HG02623 (cell line): ENCODE measurements at regions not wholly inside any gene's neighbourhood (a gene's known extent, or its start where the extent isn't known, plus 50 kb on each side); places are given as distances from the start of the nearest gene placed in this dataset.

Experiments used
- ATAC-seq: cut with Tn5 transposase; IDR thresholded peaks from one replicate; pipeline ENCODE4 v1.9.1; 2021; ENCODE audit warnings: moderate library complexity; ENCODE audit not compliant: unreplicated experiment

- ATAC-seq: no peak
Observed at GRCh38 chr13:34431827-34432581, 510.1 kb upstream of the NBEA start.

- ATAC-seq: no peak
Observed at GRCh38 chr13:34435338-34435737, 506.7 kb upstream of the NBEA start.

- no peak for ATAC-seq
Observed at GRCh38 chr13:34437873-34438272, 504.2 kb upstream of the NBEA start.

GRCh38 chr13:34452831-34453230 lies 489.2 kb upstream of the NBEA start:
- no peak for ATAC-seq

GRCh38 chr13:34458756-34459715 lies 483.0 kb upstream of the NBEA start:
- ATAC-seq: no peak

- no peak for ATAC-seq
Observed at GRCh38 chr13:34459856-34460255, 482.2 kb upstream of the NBEA start.

- ATAC-seq: no peak
Observed at GRCh38 chr13:34462843-34463242, 479.2 kb upstream of the NBEA start.

GRCh38 chr13:34464011-34464410 lies 478.1 kb upstream of the NBEA start:
- ATAC-seq: no peak

- ATAC-seq: no peak
Observed at GRCh38 chr13:34465423-34465922, 476.6 kb upstream of the NBEA start.

GRCh38 chr13:34466301-34466700 lies 475.8 kb upstream of the NBEA start:
- ATAC-seq: no peak

GRCh38 chr13:34467450-34468083 lies 474.5 kb upstream of the NBEA start:
- no peak for ATAC-seq

GRCh38 chr13:34469196-34469986 lies 472.7 kb upstream of the NBEA start:
- no peak for ATAC-seq

GRCh38 chr13:34474187-34474868 lies 467.7 kb upstream of the NBEA start:
- ATAC-seq: no peak

- no peak for ATAC-seq
Observed at GRCh38 chr13:34478376-34478775, 463.7 kb upstream of the NBEA start.

- no peak for ATAC-seq
Observed at GRCh38 chr13:34502011-34502410, 440.1 kb upstream of the NBEA start.

GRCh38 chr13:34502621-34503020 lies 439.4 kb upstream of the NBEA start:
- no peak for ATAC-seq

GRCh38 chr13:34506796-34507195 lies 435.3 kb upstream of the NBEA start:
- ATAC-seq: no peak

- no peak for ATAC-seq
Observed at GRCh38 chr13:34507630-34508029, 434.4 kb upstream of the NBEA start.

- ATAC-seq: no peak
Observed at GRCh38 chr13:34512817-34513216, 429.3 kb upstream of the NBEA start.

GRCh38 chr13:34513526-34513925 lies 428.5 kb upstream of the NBEA start:
- ATAC-seq: no peak
